PC-9 (cell line): ENCODE measurements at regions not wholly inside any gene's neighbourhood (a gene's known extent, or its start where the extent isn't known, plus 50 kb on each side); places are given as distances from the start of the nearest gene placed in this dataset.

Experiments
- BruUV-seq: library from RNA; stranded (reverse); fragments of 400-500 nt; replicated peaks from 2 replicates; lab custom pipeline; 2021; lab: Mats Ljungman, UMichigan
- CTCF ChIA-PET: fragments of 300-600 bp; sonication (Branson Sonifier 250); formaldehyde crosslinking; loops from one replicate; lab custom pipeline; 2022; ENCODE audit warnings: antibody characterized with exemption; lab: Charles Lee
- POLR2A ChIA-PET: fragments of 300-600 bp; sonication (Branson Sonifier 250); formaldehyde crosslinking; loops from one replicate; lab custom pipeline; 2022; ENCODE audit warnings: antibody characterized with exemption; ENCODE audit not compliant: unreplicated experiment; lab: Charles Lee
- DNase-seq, 2 experiments: peaks; one replicate each; pipeline versions ENCODE4 v3.0.0 to v3.0.0-alpha.2; 2015 to 2022; ENCODE audit warnings: mixed read lengths in 1 of 2
- H2AFZ ChIP-seq: fragments of 200-600 bp; sonication (generic); 2 replicates; pipeline ENCODE4 v1.8.1; 2017; ENCODE audit warnings: antibody characterized with exemption
- H3F3A ChIP-seq: fragments of 200-600 bp; sonication (generic); 2 replicates; pipeline ENCODE4 v1.8.1; 2017; ENCODE audit warnings: antibody characterized with exemption, mild to moderate bottlenecking, low read depth; ENCODE audit not compliant: insufficient read depth
- H3K27ac ChIP-seq: fragments of 200-600 bp; sonication (generic); 2 replicates; pipeline ENCODE4 v1.6.1; 2016; ENCODE audit warnings: mixed run types
- H3K27me3 ChIP-seq: fragments of 200-600 bp; sonication (generic); 2 replicates; pipeline ENCODE4 v1.6.1; 2016; ENCODE audit warnings: low read depth, mixed run types; ENCODE audit not compliant: insufficient read depth
- H3K36me3 ChIP-seq: fragments of 200-600 bp; sonication (generic); 2 replicates; pipeline ENCODE4 v1.6.1; 2016; ENCODE audit warnings: low read depth, mixed run types
- H3K4me1 ChIP-seq: fragments of 200-600 bp; sonication (generic); replicated peaks from 2 replicates; pipeline ENCODE4 v1.6.1; 2016; ENCODE audit warnings: mixed run types; ENCODE audit not compliant: insufficient read depth
- H3K4me2 ChIP-seq: fragments of 200-600 bp; sonication (generic); 2 replicates; pipeline ENCODE4 v1.6.1; 2017; ENCODE audit warnings: mixed run types
- H3K4me3 ChIP-seq: fragments of 200-600 bp; sonication (generic); 2 replicates; pipeline ENCODE4 v1.6.1; 2016; ENCODE audit warnings: mixed run types
- H3K79me2 ChIP-seq: fragments of 200-600 bp; sonication (generic); 2 replicates; pipeline ENCODE4 v1.6.1; 2017; ENCODE audit warnings: low read depth, mixed run types
- H3K9me2 ChIP-seq: fragments of 200-600 bp; sonication (generic); 2 replicates; pipeline ENCODE4 v1.8.1; 2017; ENCODE audit warnings: mild to moderate bottlenecking; ENCODE audit not compliant: insufficient read depth
- H3K9me3 ChIP-seq: fragments of 200-600 bp; sonication (generic); 2 replicates; pipeline ENCODE4 v1.8.1; 2016; ENCODE audit warnings: low read depth; ENCODE audit not compliant: insufficient read depth
- H4K20me1 ChIP-seq: fragments of 200-600 bp; sonication (generic); 2 replicates; pipeline ENCODE4 v1.8.1; 2017; ENCODE audit not compliant: insufficient read depth
- EZH2 ChIP-seq: fragments of 200-600 bp; sonication (generic); IDR thresholded peaks from 2 replicates; pipeline ENCODE4 v1.8.0; 2017; ENCODE audit warnings: antibody characterized with exemption, low read depth
- intact Hi-C: fragments of 100-400 bp; cut with micrococcal nuclease; formaldehyde crosslinking; loops from one replicate; pipeline ENCODE4 v1.10.0; 2022; ENCODE audit not compliant: unreplicated experiment
- TF ChIP-seq, protein P1 (sequence below): fragments of 200-600 bp; sonication (generic); conservative IDR thresholded peaks from 2 replicates; pipeline ENCODE4 v1.6.1; 2017; ENCODE audit warnings: mixed run types, antibody characterized with exemption, mild to moderate bottlenecking, moderate library complexity

DNA sequence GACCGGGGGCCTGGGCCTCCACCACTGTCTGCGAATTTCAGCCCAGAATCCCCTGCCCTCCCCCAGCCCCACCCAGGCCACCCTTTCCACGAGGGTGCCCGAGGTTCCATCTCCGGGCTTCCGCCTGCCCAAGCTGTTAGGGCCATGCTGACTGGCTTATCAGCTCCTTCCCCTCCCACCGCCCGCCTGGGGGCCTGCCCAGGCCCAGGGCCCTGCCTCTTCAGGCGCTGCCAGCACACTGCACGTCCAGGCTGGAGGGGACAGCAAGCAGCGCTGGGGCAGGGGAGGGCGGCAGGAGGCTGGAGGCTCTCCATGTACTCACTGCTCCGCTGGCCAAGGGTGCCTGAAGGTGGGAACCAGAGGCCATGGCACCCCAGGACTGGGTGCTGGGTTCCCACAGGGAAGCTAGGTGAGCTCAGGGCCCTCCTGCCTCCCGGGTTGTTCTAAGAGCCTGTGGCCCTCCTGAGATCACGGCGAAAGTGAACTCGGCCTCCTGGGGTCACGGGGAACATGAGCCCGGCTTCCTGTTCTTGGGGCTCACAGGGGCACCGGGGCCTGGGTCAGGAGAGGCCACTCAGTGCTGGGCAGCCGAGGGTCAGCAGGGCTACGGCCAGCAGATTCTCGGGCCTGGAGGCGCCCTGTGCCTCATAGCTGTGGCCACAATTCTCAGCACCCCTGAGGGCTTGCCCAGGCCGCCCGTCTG lies 57.7 kb upstream of the EGFL7 start:
- TF ChIP-seq, protein P1, sequence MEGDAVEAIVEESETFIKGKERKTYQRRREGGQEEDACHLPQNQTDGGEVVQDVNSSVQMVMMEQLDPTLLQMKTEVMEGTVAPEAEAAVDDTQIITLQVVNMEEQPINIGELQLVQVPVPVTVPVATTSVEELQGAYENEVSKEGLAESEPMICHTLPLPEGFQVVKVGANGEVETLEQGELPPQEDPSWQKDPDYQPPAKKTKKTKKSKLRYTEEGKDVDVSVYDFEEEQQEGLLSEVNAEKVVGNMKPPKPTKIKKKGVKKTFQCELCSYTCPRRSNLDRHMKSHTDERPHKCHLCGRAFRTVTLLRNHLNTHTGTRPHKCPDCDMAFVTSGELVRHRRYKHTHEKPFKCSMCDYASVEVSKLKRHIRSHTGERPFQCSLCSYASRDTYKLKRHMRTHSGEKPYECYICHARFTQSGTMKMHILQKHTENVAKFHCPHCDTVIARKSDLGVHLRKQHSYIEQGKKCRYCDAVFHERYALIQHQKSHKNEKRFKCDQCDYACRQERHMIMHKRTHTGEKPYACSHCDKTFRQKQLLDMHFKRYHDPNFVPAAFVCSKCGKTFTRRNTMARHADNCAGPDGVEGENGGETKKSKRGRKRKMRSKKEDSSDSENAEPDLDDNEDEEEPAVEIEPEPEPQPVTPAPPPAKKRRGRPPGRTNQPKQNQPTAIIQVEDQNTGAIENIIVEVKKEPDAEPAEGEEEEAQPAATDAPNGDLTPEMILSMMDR = no peak
- no peak for TF ChIP-seq EZH2
- no peak overlapping the region for H3K4me2 ChIP-seq
- no peak overlapping the region for H3K4me3 ChIP-seq
- H3K27me3 ChIP-seq = peaks cover 16% of the 10 kb centered on the region
- no peak overlapping the region for H3K27ac ChIP-seq
- H3K9me2 ChIP-seq = no peaks in the 10 kb centered on the region
- H4K20me1 ChIP-seq = no peaks in the 10 kb centered on the region
- H3K9me3 ChIP-seq = no peaks in the 10 kb centered on the region
- no peak overlapping the region for H2AFZ ChIP-seq
- intact Hi-C loops = no loop called here
- no TSS peak for BruUV-seq
- H3F3A ChIP-seq = no peaks in the 10 kb centered on the region
- CTCF ChIA-PET = no interaction called here
- POLR2A ChIA-PET = no interaction called here
- no peaks in the 10 kb centered on the region for H3K36me3 ChIP-seq
- H3K79me2 ChIP-seq = no peaks in the 10 kb centered on the region
- H3K4me1 ChIP-seq = no peaks in the 10 kb centered on the region
- no peak for DNase-seq

DNA sequence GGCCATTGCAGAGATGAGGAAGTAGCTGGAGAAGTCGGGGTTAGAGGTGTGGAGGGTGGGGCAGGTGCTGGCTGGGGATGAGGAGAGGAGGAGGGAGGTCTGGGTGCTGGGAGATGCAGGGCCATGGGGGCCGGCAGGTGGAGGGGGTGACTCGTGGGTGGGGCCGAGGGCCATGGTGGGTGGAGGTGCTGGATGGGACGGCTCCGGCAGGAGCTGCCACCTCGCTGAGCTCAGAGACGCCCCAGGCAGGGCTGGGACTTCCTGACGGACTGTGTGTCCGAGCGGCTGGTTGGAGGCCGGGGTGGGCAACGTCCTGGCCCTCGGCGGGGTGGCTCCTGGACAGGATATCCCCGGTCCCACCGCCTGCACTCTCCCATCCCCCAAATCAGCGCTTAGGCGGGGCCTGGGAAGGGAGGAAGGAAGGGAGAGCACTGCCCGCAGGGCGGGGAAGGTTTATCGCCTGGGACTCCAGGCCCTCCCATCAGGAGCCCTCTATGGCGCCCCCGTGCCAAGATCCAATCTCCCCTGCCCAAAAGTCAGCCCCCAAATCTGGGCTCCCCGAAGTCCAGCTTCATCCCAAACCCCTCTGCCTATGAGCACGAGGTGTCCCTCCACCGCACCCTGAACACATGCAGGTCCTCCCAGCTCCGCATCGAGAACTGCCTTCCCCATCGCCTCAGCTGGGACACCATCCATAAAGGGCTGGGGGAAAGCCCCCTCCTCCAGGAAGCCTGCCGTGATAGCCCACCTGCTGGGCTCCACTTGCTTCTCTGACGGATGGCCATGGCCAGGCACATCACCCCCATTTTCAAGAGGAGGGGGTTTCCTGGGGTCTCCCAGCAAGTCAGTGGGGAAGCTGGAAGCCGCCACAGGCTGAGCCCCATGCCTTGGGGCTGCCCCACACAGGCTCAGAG lies 58.3 kb upstream of the NOTCH1 start:
- 0 out of 2 replicates have a peak, but pooled peaks cover under 1% of the 10 kb centered on the region for H3K4me1 ChIP-seq
- no peaks in the 10 kb centered on the region for H3K9me2 ChIP-seq
- no TSS peak for BruUV-seq
- H3K79me2 ChIP-seq = no peaks in the 10 kb centered on the region
- ChIA-PET CTCF (no interaction called here), POLR2A (interaction anchor here (0.7 kb wide), 1 partner anchor 117 kb away, joined by 10 read pairs; no protein-coding TSS in a partner anchor)
- H3K4me2 ChIP-seq = no peak overlapping the region
- no peak for TF ChIP-seq EZH2
- TF ChIP-seq, protein P1 = no peak
- H3K4me3 ChIP-seq = no peak overlapping the region
- H3K27ac ChIP-seq = no peak overlapping the region
- no peak for DNase-seq
- H3K36me3 ChIP-seq = no peaks in the 10 kb centered on the region
- peaks cover 18% of the 10 kb centered on the region for H3K27me3 ChIP-seq
- no peaks in the 10 kb centered on the region for H3K9me3 ChIP-seq
- H2AFZ ChIP-seq = no peak overlapping the region
- no peaks in the 10 kb centered on the region for H4K20me1 ChIP-seq
- intact Hi-C loops = no loop called here
- no peaks in the 10 kb centered on the region for H3F3A ChIP-seq

DNA sequence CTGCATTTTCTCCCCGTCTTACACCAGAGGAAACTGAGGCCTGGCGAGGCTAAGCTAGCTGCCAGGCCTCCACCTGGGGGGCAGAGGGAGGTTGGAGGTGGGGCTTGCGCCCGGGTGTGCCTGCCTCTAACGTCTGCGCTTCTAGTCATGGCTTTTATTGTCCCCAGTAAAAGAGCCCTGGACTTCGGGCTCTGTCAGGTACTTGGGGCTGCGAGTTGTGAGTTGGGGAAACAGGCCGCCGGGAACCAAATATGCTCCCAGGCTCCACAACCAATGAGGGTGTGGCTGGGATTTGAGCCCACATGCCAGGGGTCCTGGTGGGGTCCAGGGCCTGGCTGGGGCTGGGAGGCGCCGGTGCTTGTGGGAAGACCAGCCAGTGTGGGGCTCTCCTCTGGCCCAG lies 57.4 kb upstream of the NOTCH1 start:
- Histone ChIP-seq H3K79me2 (no peaks in the 10 kb centered on the region), H3K4me3 (no peak overlapping the region), H3K4me1 (peaks cover 6% of the 10 kb centered on the region; the same call in 1 of the 2 replicates), H3K27me3 (peaks cover 18% of the 10 kb centered on the region), H3K36me3 (no peaks in the 10 kb centered on the region), H3F3A (no peaks in the 10 kb centered on the region), H2AFZ (no peak overlapping the region), H4K20me1 (no peaks in the 10 kb centered on the region), H3K27ac (no peak overlapping the region), H3K9me3 (no peaks in the 10 kb centered on the region), H3K4me2 (no peak overlapping the region), H3K9me2 (no peaks in the 10 kb centered on the region)
- ChIA-PET POLR2A (interaction anchor here (0.7 kb wide), 1 partner anchor 116 kb away, joined by 10 read pairs; no protein-coding TSS in a partner anchor), CTCF (no interaction called here)
- intact Hi-C loops = no loop called here
- no peak for TF ChIP-seq EZH2
- TF ChIP-seq, protein P1 = no peak
- no TSS peak for BruUV-seq
- DNase-seq = no peak
